ENCODE measurements at regions not wholly inside any gene's neighbourhood (a gene's known extent, or its start where the extent isn't known, plus 50 kb on each side); places are given as distances from the start of the nearest gene placed in this dataset.
"Not testable (repeated sequence)": the region's sequence is repeated elsewhere in the genome, so short reads cannot be mapped to it uniquely, and the experiment has no call there.

DNA sequence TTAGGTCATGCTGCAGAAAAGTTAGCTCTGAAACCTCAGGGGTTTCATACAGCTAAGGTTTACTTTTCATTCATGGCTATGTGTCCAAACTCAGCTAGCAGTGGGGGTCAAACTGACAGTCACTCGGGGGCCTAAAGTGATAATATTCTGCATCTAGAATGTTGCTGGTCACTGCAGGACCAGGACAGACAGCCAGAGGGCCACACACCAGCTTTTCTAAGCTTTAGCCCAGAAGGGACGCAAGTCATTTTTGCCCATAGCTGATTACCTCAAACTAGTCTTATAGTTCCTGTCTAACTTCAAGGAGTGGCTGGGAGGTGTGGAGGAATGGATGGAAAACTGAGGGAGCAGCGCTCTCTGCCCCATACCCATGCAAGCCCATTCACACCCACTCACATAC is 163.0 kb upstream of the NLRP1 start:
- no peak for DNase-seq (ENCODE audit: low spot score)
- FAIRE-seq: no peak

DNA sequence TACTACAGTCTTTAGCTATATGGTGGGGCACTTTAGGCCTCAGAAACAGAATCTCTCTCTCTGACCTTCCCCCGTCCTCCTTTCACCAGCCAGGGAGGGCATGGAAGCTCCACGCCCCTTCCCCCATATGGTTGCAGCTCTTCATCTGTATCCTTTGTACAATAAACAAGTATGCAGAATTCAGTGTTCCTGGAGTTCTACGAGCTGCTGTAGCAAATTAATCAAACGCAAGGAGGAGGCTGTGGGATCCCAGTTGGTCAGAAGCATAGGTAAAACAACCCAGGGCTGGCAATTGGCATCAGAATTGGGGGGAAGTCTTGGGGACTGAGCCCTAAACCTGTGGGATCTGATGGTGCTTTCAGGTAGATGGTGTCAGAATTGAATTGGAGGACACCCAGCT is 163.7 kb upstream of the NLRP1 start:
- DNase-seq (ENCODE audit: low spot score) (no peak), FAIRE-seq (no peak)

DNA sequence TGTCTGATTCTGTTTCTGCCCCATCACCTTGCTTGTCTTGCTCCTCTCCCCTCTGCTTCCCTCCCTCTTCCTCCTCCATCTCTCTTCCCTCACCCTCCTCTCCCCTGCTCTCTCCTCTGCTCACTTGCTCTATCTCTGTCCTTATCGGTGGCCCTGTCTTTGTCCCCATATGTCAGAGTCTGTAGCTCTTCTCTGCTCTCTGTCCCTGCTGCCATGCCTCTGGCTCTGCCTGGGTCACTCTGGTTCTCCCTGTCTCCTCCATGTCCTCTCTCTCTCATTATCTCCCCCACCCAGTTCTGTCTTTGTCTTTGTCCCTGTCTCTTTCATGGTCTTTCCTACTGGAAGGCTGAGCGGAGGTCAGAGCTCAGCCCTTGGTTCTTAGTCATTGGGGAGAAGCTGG is 169.1 kb upstream of the NLRP1 start:
- FAIRE-seq: no peak
- no peak for DNase-seq (ENCODE audit: low spot score)

DNA sequence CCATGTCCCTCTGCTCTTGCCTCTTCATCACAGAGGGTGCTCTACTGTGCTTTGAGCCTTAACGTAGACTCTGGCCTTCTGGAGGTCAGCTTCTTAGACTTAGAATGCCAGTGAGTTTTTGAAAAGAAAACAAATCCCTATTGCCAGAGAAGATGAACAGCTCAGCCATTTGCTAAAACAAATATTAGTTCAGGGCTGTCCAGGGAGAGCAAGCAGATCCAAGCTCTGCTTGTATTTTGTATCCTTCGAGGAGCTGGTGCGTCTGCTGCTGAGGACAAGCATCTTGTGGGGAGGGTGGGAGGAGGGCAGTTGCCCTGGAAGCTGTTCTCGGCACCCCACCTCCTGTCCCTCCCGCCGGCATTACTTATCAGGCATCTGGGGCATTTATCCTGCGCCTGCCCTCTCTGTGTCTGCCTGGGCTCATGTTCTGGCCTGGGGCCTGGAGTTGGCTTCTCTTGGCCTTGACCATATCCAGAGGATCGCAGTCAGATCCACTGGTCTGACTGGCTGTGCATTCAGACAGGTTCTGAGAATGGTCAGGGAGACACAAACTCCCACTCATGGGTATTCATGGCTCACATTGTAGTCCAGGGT is 173.1 kb upstream of the NLRP1 start:
- no peak for DNase-seq (ENCODE audit: low spot score)
- FAIRE-seq: no peak

DNA sequence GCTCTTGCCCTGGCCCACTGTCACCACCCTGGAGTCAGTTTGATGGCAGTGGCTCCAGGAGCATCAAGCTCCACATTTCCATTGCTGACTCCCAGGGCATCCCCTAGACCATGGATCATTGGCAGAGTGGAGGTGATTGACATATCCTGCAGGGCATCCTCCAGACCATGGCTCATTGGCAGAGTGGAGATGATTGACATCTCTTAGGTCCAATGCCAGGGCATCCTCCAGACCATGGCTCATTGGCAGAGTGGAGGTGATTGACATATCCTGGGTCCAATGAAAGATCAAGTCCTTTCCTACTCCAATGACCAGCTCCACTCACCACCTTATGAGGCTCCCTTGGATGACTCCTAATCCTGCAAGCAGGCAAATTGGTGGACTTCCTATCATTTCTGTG is 174.3 kb upstream of the NLRP1 start:
- no peak for FAIRE-seq
- DNase-seq (ENCODE audit: low spot score): no peak

DNA sequence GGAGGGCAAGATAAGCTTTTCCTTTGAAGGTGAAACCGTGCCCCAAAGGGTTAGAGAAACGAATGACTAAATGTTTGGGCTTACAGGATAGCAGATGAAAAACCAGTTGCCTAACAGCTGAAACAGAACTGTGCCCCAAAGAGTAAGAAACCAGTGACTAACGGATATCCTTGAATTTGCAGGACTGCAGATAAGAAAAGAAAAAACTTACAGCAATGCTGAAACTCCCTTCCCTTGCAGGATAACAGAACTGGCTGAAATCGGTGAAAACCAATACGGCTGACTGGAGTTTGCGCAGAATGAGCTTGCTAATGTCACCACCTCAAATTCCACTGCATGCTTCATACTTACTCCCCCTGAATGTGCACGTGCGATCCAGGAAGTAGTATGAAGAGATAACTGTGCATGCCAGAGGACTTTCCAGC is 175.2 kb upstream of the NLRP1 start:
- no peak for FAIRE-seq
- no peak for DNase-seq (ENCODE audit: low spot score)

DNA sequence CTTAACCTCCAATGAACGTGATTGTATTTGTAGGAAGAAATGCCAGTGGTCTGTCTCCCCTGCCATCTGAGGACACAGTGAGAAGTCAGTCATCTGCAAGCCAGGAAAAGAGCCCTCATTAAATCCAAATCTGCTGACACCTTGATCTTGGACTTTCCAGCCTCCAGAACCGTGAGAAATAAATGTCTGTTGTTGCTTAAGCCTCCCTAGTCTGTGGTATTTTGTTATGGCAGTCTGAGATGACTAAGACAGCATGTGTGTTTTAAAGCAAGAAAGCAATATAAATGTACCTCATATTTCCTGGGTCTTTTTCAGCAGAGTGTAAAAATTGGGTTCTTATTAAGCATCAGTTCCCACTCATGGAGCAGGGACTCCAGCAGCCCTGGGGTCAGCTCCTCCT is 177.9 kb upstream of the NLRP1 start:
- FAIRE-seq (no peak), DNase-seq (ENCODE audit: low spot score) (no peak)

DNA sequence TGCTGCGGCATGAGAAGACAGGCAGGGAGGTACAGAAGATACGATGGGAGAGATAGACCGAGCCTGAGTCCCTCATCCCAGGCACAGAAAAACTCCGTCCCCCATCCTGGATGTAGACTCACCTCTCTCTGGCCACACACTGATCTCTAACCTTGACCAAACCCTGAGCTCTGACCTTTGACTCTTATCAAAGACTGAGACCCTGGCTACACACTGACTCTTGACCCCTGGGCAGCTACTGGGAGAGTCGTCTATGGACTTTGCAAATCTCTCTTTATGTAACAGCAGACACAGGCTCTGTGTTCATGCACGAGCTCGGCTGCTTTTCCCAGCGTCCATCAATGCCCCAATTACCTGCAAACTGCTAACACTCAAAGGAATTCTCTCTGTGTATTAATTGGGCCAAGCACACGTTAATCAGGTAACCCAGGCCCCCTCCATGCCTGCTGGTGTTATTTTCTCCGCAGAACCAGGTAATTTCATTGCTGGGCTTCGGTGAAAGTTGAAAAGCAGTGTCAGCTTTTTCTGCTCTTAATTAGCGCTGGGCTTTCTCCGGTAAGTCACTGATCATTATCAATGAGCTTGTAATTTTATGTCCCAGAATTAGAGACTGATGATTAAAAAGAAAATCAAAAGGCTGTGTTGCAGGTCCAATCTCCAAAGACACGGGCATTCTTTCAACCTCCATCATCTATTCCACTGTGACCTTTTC is 179.4 kb upstream of the NLRP1 start:
- DNase-seq (ENCODE audit: low spot score): no peak
- no peak for FAIRE-seq

DNA sequence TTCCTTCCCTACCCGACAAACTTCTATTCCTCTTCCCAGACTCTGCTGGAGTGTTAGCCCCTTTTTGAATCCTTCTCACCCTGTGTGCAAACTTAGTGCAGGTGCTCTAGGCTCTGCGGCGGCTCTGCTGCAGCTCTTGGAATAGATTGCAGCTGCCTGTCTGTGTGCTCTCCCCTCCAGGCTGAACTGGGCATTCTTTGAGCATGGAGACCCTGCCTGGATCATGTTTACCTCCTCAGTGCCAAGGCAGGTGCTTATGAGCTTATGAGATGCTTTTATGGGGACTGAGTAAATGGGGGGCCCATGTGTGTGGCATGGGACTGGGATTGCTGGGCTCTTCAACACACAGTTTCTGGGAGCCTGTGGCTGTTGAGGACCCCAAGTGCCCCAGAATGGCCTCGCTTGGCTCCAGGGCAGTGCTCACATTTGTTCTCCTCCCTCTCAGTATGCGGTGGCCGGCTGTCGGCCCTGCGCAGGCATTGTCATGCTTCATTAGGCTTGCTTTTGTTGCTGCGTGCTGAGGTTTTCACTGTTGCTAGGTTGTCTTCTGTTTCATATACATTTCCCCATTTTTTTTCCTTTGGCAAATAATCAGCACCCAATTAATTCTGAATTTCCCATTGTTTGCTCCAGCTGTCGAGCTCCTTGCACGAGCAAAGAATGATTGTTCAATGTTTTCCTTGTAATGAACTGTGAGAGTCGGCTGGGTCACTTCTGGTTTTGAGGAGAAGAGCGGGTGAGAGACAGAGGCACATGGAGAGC is 185.5 kb upstream of the NLRP1 start:
- FAIRE-seq: no peak
- DNase-seq (ENCODE audit: low spot score): no peak

DNA sequence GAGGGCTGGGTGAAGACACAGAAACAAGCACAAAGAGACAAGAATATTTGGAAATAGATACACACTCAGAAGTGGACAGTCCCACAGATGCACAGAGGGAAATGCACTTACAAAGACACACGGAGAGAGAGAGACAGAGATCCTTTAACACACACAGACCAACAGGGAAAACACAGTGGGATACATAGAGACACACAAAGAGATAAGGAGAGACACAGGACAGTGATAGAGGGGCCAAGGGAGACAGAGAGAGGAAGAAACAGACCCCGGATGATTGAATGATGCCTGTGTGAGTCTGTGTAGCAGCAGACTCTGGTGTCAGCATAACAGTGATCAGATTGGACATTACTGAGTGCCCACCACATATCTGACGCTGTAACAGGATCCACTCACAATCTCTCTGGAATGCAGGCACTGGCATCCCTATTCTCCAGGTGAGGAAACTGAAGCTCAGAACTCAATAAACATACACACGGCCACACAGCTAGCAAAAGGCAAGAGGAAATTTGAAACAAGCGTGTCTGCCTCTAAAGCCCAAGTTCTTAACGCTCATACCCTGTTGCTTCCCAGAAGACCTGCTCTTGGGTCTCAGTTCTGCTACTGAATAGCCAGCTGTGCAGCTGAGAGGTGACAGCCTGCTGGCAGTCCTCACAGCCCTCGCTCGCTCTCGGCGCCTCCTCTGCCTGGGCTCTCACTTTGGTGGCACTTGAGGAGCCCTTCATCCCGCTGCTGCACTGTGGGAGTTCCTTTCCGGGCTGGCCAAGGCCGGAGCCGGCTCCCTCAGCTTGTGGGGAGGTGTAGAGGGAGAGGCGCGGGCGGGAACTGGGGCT is 186.3 kb upstream of the NLRP1 start:
- no peak for DNase-seq (ENCODE audit: low spot score)
- no peak for FAIRE-seq

DNA sequence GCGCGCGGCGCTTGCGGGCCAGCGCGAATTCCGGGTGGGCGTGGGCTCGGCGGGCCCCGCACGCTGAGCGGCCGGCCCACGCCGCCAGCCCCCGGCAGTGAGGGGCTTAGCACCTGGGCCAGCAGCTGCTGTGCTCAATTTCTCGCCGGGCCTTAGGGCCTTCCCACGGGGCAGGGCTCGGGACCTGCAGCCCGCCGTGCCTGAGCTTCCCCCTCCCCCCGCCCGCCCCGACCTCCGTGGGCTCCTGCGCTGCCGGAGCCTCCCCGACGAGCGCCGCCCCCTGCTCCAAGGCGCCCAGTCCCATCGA is 186.9 kb upstream of the NLRP1 start:
- not testable (repeated sequence) for FAIRE-seq

DNA sequence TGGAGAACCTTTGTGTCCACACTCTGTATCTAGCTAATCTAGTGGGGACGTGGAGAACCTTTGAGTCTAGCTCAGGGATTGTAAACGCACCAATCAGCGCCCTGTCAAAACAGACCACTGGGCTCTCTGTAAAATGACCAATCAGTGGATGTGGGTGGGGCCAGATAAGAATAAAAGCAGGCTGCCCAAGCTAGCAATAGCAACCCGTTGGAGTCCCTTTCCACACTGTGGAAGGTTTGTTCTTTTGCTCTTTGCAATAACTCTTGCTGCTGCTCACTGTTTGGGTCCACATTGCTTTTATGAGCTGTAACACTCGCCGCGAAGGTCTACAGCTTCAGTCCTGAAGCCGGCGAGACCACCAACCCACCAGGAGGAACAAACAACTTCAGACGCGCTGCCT is 187.7 kb upstream of the NLRP1 start:
- FAIRE-seq; DNase-seq (ENCODE audit: low spot score): not testable (repeated sequence)

More for the DNA sequence above, 186.9 kb upstream of the NLRP1 start:
- DNase-seq (ENCODE audit: low spot score): not testable (repeated sequence)

DNA sequence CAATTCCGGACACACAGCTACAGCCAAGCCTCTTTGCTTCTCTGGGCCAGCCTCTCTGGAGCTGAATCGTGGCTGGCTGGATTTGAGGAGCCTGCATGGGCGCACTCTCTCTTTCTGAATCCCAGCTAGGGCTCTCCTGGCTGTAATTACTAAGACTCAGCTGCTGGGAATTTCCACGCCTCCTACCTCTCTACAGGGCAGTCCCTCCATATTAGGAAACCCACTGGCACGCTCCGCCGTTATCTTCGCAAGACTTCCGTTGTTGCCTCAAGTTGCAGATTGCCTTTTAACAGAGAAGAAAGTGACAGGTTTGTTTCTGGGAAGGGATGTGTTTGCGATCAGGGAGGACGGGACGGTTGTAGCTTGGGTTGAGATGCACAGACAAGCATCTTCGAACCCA is 188.4 kb upstream of the NLRP1 start:
- no peak for FAIRE-seq

DNA sequence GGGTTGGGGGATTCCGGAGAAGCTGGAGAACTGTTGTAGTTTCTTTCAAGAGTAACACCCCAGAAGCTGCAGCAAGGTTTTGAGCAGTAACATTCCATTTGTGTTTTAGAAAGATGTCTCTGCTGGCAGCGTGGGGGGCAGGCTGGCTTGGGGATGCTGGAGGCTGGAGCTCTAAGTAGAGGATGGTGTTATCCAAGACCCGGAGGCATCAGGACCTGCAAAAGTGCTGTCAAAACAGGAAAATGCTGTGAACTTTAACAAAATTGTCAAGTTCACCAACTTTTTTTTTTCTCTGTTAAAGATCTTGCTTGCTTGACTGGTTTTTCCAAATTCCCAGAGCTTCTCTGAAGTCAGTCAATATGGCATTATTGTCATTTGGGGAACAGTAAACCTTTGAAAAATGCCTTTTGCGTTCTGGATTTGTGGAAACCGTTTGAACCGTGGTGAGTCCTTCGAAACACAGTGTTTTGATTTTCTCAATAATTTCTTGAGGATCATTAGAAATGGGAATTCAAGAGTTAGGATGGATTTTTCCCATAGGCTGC is 189.6 kb upstream of the NLRP1 start:
- no peak for DNase-seq (ENCODE audit: low spot score)
- FAIRE-seq: no peak

More for the DNA sequence above, 188.4 kb upstream of the NLRP1 start:
- DNase-seq (ENCODE audit: low spot score): no peak

DNA sequence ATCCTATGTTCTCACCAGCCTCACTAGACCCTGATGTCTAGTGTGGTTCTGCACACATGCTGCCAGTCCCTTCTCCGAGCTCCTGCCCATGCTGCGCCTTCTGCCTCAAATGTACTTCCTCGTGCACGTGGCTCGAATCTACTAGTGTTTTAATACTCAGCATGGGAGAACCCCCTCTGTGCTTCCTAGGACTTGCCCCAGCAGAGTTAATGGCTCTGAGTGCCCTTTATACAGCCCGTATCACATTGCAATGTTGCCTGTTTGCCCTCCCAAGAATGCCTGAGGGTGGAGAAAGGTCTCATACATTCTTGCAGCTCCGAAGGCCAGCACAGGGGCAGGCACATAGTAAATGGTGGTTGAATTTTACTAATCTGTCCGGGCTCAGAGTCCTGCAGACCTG is 190.8 kb upstream of the NLRP1 start:
- FAIRE-seq (no peak), DNase-seq (ENCODE audit: low spot score) (no peak)

DNA sequence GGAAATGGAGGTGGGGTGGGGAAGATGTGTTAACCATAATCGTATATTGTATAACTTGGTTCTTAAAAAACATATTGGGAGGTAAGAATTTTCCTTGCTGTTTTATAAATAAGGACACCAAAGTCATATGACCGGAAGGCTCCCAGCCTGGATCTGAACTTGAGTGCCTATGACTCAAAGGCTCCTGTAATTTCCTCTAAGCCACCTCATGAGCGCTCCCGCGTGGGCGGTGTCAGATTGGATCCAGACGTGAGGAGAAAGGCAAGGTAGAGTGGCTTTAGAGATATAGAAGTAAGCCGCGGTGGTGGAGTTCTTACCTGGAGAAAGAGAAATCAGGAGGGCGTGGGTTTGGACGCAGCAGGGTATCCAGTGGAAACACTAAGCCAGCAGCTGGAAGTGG is 196.2 kb upstream of the NLRP1 start:
- FAIRE-seq (no peak), DNase-seq (ENCODE audit: low spot score) (peak; percentile 61)

DNA sequence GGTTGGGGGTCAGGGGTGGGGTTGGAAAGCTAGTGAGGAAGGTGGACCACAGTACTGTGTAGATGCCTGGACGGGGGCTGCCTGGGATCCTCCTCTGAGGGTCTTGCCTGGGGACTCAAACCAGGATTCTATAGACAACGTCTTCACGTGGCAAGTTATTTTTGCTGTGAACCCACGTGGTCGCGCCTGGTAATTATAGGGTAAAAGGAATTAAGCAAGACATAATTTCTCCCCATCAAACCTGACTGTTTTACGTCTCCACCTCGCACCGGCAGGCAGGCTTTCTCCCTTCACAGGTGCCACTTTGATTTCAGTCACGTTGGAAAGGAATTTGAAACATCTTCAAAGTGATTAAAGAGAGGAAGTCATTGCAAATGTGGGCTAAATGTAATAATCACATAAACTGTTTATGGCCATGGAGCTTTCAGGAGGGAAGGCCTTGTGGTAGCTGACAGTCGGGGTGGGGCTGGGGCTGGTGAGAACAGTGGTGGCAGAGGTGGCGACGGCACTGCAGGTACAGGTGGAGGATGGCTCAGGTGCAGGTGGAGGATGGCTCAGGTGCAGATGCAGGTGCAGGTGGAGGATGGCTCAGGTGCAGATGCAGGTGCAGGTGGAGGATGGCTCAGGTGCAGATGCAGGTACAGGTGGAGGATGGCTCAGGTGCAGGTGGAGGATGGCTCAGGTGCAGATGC is 197.1 kb upstream of the NLRP1 start:
- DNase-seq (ENCODE audit: low spot score) (no peak), FAIRE-seq (no peak)

DNA sequence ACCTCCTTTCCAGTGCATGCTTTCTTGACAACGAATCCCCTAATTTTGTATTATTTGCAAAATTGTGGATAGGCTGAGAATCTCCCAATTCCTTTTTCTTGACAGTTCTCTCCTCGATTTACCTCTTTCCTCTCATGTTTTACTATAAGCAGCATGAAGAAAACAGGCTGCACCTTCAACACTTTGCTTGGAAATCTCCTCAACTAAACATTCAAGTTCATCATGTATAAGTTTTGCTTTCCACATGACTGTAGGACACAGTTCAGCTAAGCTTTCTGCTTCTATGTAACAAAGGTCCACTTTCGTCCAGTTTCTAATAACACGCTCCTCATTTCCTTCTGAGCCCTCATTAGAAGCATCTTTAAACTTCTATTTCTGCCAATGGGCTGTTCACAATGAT is 199.0 kb upstream of the NLRP1 start:
- no peak for FAIRE-seq

DNA sequence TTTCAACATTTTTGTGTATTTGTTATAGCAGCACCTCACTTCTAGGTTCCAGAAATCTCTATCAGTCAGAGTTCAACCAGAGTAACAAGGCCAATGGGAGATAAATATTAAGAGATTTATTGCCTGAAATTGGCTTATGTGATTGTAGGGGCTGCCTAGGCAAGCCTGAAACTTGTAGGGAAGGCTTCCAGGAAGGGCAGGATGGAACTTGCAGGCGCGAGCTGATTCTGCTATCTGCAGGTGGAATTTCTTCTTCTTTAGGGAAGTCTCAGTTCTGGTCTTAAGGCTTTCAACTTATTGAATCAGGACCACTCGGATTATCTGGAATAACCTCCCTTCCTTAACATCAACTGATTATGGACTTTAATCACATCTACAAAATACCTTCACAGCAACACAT is 199.5 kb upstream of the NLRP1 start:
- DNase-seq (ENCODE audit: low spot score) (no peak), FAIRE-seq (no peak)

More for the DNA sequence above, 199.0 kb upstream of the NLRP1 start:
- DNase-seq (ENCODE audit: low spot score): no peak

DNA sequence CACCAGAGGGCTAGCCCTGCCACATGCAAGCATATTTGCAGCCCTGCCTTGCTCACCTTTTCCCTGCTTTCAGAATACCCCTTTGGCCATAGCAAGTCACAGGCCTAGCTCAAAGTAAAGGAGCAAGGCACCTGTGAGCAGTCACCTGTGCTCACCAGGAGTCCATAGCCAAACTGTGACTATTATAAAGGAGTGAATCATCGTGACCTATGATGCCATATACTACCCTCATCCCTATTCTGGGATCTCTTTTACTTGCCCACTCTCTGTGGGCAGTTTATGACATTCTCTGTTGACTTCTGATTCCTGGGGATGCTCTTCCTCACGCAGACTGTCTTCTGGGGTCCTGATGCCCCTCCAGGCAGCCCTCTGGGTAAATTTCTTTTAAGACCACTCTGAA is 200.5 kb upstream of the NLRP1 start:
- DNase-seq (ENCODE audit: low spot score) (no peak), FAIRE-seq (no peak)

DNA sequence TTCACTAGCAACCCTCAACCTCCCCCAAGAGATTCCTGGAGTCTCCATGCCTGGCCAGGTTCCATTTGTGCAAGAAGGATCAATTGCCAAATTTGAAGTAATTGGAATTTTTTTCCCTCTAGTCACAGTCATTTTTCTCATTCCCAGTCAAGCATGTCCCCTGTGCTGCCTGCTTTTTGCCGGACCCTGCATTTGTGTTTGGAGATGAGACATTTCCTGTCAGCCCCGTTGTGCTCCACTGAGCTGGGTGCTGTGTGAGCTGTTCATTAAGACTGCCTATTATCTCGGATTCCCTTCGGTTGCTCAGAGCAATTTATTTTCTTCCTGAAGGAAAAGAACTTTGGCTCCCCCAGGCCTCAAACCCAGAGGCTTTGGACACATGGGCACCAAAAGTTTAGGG is 201.0 kb upstream of the NLRP1 start:
- DNase-seq (ENCODE audit: low spot score) (peak; percentile 20), FAIRE-seq (no peak)

Data from urothelium cell line (cell line).